SU-DHL-6 (cell line): ENCODE measurements at regions not wholly inside any gene's neighbourhood (a gene's known extent, or its start where the extent isn't known, plus 50 kb on each side); places are given as distances from the start of the nearest gene placed in this dataset.

Source experiments
- CTCF ChIP-seq: fragments of 200-600 bp; sonication (generic); IDR thresholded peaks from one replicate; pipeline ENCODE4 v1.5.1; 2017; ENCODE audit warnings: antibody characterized with exemption, mild to moderate bottlenecking, low read length, moderate library complexity; ENCODE audit not compliant: insufficient read depth, poor library complexity, severe bottlenecking
- EZH2phosphoT487 ChIP-seq: fragments of 200-600 bp; sonication (generic), shearing (Covaris generic); conservative IDR thresholded peaks from 2 replicates; pipeline ENCODE4 v1.6.1; 2018; ENCODE audit warnings: mild to moderate bottlenecking, antibody characterized with exemption, low read length, moderate library complexity, mixed read lengths

GRCh38 chr4:58515226-58515625, 1405.0 kb upstream of the IGFBP7 start:
- TF ChIP-seq CTCF: no peak
- no peak for TF ChIP-seq EZH2phosphoT487
